ENCODE measurements at regions not wholly inside any gene's neighbourhood (a gene's known extent, or its start where the extent isn't known, plus 50 kb on each side); places are given as distances from the start of the nearest gene placed in this dataset.

- no peak for TF ChIP-seq CTCF (conservative IDR thresholded peaks at IDR 0.05; ENCODE audit: low read depth, low read length)
- no peak for DNase-seq (ENCODE audit: low read depth)
Measured at GRCh38 chr2:67719351-67719750, 322.2 kb downstream of the ETAA1 start.

GRCh38 chr2:67721516-67721915 is 324.4 kb downstream of the ETAA1 start:
- H3K4me3 ChIP-seq (ENCODE audit: low read depth, low read length) = no peak overlapping the region
- no peak for TF ChIP-seq CTCF (conservative IDR thresholded peaks at IDR 0.05; ENCODE audit: low read depth, low read length)
- no peak for DNase-seq (ENCODE audit: low read depth)

More at GRCh38 chr2:67719351-67719750, 322.2 kb downstream of the ETAA1 start:
- H3K4me3 ChIP-seq (ENCODE audit: low read depth, low read length) = no peak overlapping the region

- no peak overlapping the region for H3K4me3 ChIP-seq (ENCODE audit: low read depth, low read length)
- TF ChIP-seq CTCF (conservative IDR thresholded peaks at IDR 0.05; ENCODE audit: low read depth, low read length) = no peak
Measured at GRCh38 chr2:67724261-67724660, 327.1 kb downstream of the ETAA1 start.

GRCh38 chr2:67725731-67726130 is 328.6 kb downstream of the ETAA1 start:
- TF ChIP-seq CTCF (conservative IDR thresholded peaks at IDR 0.05; ENCODE audit: low read depth, low read length) = no peak

More at GRCh38 chr2:67724261-67724660, 327.1 kb downstream of the ETAA1 start:
- no peak for DNase-seq (ENCODE audit: low read depth)

GRCh38 chr2:67726416-67726815 is 329.3 kb downstream of the ETAA1 start:
- no peak for DNase-seq (ENCODE audit: low read depth)
- TF ChIP-seq CTCF (conservative IDR thresholded peaks at IDR 0.05; ENCODE audit: low read depth, low read length) = no peak
- H3K4me3 ChIP-seq (ENCODE audit: low read depth, low read length) = no peak overlapping the region

More at GRCh38 chr2:67725731-67726130, 328.6 kb downstream of the ETAA1 start:
- H3K4me3 ChIP-seq (ENCODE audit: low read depth, low read length) = no peak overlapping the region
- no peak for DNase-seq (ENCODE audit: low read depth)

GRCh38 chr2:67727131-67727530 is 330.0 kb downstream of the ETAA1 start:
- TF ChIP-seq CTCF (conservative IDR thresholded peaks at IDR 0.05; ENCODE audit: low read depth, low read length) = no peak
- DNase-seq (ENCODE audit: low read depth) = no peak
- no peak overlapping the region for H3K4me3 ChIP-seq (ENCODE audit: low read depth, low read length)

- H3K4me3 ChIP-seq (ENCODE audit: low read depth, low read length) = no peak overlapping the region
- TF ChIP-seq CTCF (conservative IDR thresholded peaks at IDR 0.05; ENCODE audit: low read depth, low read length) = no peak
- DNase-seq (ENCODE audit: low read depth) = no peak
Measured at GRCh38 chr2:67727623-67728022, 330.5 kb downstream of the ETAA1 start.
